OCI-LY1 (cell line): ENCODE measurements at regions not wholly inside any gene's neighbourhood (a gene's known extent, or its start where the extent isn't known, plus 50 kb on each side); places are given as distances from the start of the nearest gene placed in this dataset.

Source experiments
- H2AFZ ChIP-seq: fragments of 200-600 bp; sonication (generic), shearing (Covaris generic); 2 replicates; pipeline ENCODE4 v1.6.0; 2014; ENCODE audit warnings: antibody characterized with exemption, mild to moderate bottlenecking, low read length
- H3F3A ChIP-seq: fragments of 200-600 bp; sonication (generic), shearing (Covaris generic); 2 replicates; pipeline ENCODE4 v1.6.0; 2014; ENCODE audit warnings: mild to moderate bottlenecking, antibody characterized with exemption, low read length, moderate library complexity; ENCODE audit not compliant: insufficient read depth
- H3K27ac ChIP-seq: fragments of 200-600 bp; sonication (generic); 2 replicates; pipeline ENCODE4 v1.5.1; 2014; ENCODE audit warnings: low read length, mixed run types, mild to moderate bottlenecking, low read depth; ENCODE audit not compliant: poor library complexity, severe bottlenecking
- H3K27me3 ChIP-seq: fragments of 200-600 bp; sonication (generic); 2 replicates; pipeline ENCODE4 v1.6.0; 2014; ENCODE audit warnings: antibody characterized with exemption, mild to moderate bottlenecking, low read length, moderate library complexity; ENCODE audit not compliant: insufficient read depth
- H3K36me3 ChIP-seq: fragments of 200-600 bp; sonication (generic); 2 replicates; pipeline ENCODE4 v1.6.1; 2014; ENCODE audit warnings: mild to moderate bottlenecking, antibody characterized with exemption, low read length, moderate library complexity, mixed read lengths; ENCODE audit not compliant: insufficient read depth
- H3K4me1 ChIP-seq: fragments of 200-600 bp; sonication (generic); 2 replicates; pipeline ENCODE4 v1.5.1; 2014; ENCODE audit warnings: mild to moderate bottlenecking, low read length, moderate library complexity; ENCODE audit not compliant: insufficient read depth, severe bottlenecking
- H3K4me2 ChIP-seq: fragments of 200-600 bp; sonication (generic), shearing (Covaris generic); 2 replicates; pipeline ENCODE4 v1.6.1; 2014; ENCODE audit warnings: low read length
- H3K4me3 ChIP-seq: fragments of 200-600 bp; sonication (generic); 2 replicates; pipeline ENCODE4 v1.5.1; 2014; ENCODE audit warnings: low read length, low read depth, mild to moderate bottlenecking, mixed read lengths; ENCODE audit not compliant: poor library complexity, severe bottlenecking
- H3K79me2 ChIP-seq: fragments of 200-600 bp; shearing (Covaris generic); 2 replicates; pipeline ENCODE4 v1.6.1; 2016; ENCODE audit warnings: mixed run types, low read length, mixed read lengths; ENCODE audit not compliant: insufficient read depth
- H3K9ac ChIP-seq: fragments of 200-600 bp; sonication (generic), shearing (Covaris generic); 2 replicates; pipeline ENCODE4 v1.6.1; 2014; ENCODE audit warnings: mild to moderate bottlenecking, low read length, mixed read lengths
- H3K9me2 ChIP-seq: fragments of 200-600 bp; sonication (generic), shearing (Covaris generic); 2 replicates; pipeline ENCODE4 v1.6.1; 2014; ENCODE audit warnings: low read depth, mild to moderate bottlenecking, low read length, mixed read lengths
- H3K9me3 ChIP-seq: fragments of 200-600 bp; shearing (Covaris generic); 2 replicates; pipeline ENCODE4 v1.6.1; 2014; ENCODE audit warnings: low read length, mixed read lengths
- H4K20me1 ChIP-seq: fragments of 200-600 bp; sonication (generic), shearing (Covaris generic); 2 replicates; pipeline ENCODE4 v1.6.0; 2016; ENCODE audit warnings: mild to moderate bottlenecking, low read length; ENCODE audit not compliant: insufficient read depth
- CTCF ChIP-seq: fragments of 200-600 bp; sonication (generic), shearing (Covaris generic); IDR thresholded peaks from 2 replicates; pipeline ENCODE4 v1.5.1; 2017; ENCODE audit warnings: mild to moderate bottlenecking, antibody characterized with exemption, low read length, moderate library complexity, mixed read lengths
- EZH2 ChIP-seq: fragments of 200-600 bp; sonication (generic), shearing (Covaris generic); IDR thresholded peaks from 2 replicates; pipeline ENCODE4 v1.8.0; 2017; ENCODE audit warnings: borderline replicate concordance, mixed run types, mild to moderate bottlenecking, antibody characterized with exemption, low read length, moderate library complexity, mixed read lengths

- no peaks in the 10 kb centered on the region for H3K9me2 ChIP-seq
- H3K79me2 ChIP-seq: no peaks in the 10 kb centered on the region
- no peaks in the 10 kb centered on the region for H3K4me1 ChIP-seq
- H3K27me3 ChIP-seq: no peaks in the 10 kb centered on the region; the same call in 1 of the 2 replicates
- H3K36me3 ChIP-seq: no peaks in the 10 kb centered on the region
- no peak overlapping the region for H3K27ac ChIP-seq
- no peaks in the 10 kb centered on the region for H3K9me3 ChIP-seq
- no peaks in the 10 kb centered on the region for H4K20me1 ChIP-seq
- no peak overlapping the region for H2AFZ ChIP-seq
- H3K9ac ChIP-seq: no peak overlapping the region
- no peak overlapping the region for H3K4me2 ChIP-seq
- TF ChIP-seq CTCF: no peak
- TF ChIP-seq EZH2: no peak
- H3F3A ChIP-seq: no peaks in the 10 kb centered on the region
- no peak overlapping the region for H3K4me3 ChIP-seq
Observed at GRCh38 chr16:55046916-55047315, 116.3 kb downstream of the IRX5 start.

- Histone ChIP-seq H3K79me2 (no peaks in the 10 kb centered on the region), H3K36me3 (no peaks in the 10 kb centered on the region), H3K4me1 (no peaks in the 10 kb centered on the region), H3K27me3 (no peaks in the 10 kb centered on the region; the same call in 1 of the 2 replicates), H2AFZ (no peak overlapping the region), H3K4me2 (no peak overlapping the region), H3K9me3 (no peaks in the 10 kb centered on the region), H3K9me2 (no peaks in the 10 kb centered on the region), H3K9ac (no peak overlapping the region), H3K27ac (no peak overlapping the region), H3K4me3 (no peak overlapping the region), H4K20me1 (no peaks in the 10 kb centered on the region), H3F3A (no peaks in the 10 kb centered on the region)
- no peak for TF ChIP-seq CTCF
- no peak for TF ChIP-seq EZH2
Observed at GRCh38 chr16:55047331-55047730, 116.7 kb downstream of the IRX5 start.

GRCh38 chr16:55047903-55048497 lies 117.3 kb downstream of the IRX5 start:
- Histone ChIP-seq H3K9ac (no peak overlapping the region), H3K9me2 (no peaks in the 10 kb centered on the region), H3K27me3 (no peaks in the 10 kb centered on the region; the same call in 1 of the 2 replicates), H3K4me1 (no peaks in the 10 kb centered on the region), H3K4me2 (no peak overlapping the region), H4K20me1 (no peaks in the 10 kb centered on the region), H3F3A (no peaks in the 10 kb centered on the region), H3K27ac (no peak overlapping the region), H3K36me3 (no peaks in the 10 kb centered on the region), H3K4me3 (no peak overlapping the region), H3K79me2 (no peaks in the 10 kb centered on the region), H2AFZ (no peak overlapping the region), H3K9me3 (no peaks in the 10 kb centered on the region)
- TF ChIP-seq CTCF: no peak
- TF ChIP-seq EZH2: no peak
